ENCODE measurements at regions not wholly inside any gene's neighbourhood (a gene's known extent, or its start where the extent isn't known, plus 50 kb on each side); places are given as distances from the start of the nearest gene placed in this dataset.
"Not testable (repeated sequence)": the region's sequence is repeated elsewhere in the genome, so short reads cannot be mapped to it uniquely, and the experiment has no call there.

DNA sequence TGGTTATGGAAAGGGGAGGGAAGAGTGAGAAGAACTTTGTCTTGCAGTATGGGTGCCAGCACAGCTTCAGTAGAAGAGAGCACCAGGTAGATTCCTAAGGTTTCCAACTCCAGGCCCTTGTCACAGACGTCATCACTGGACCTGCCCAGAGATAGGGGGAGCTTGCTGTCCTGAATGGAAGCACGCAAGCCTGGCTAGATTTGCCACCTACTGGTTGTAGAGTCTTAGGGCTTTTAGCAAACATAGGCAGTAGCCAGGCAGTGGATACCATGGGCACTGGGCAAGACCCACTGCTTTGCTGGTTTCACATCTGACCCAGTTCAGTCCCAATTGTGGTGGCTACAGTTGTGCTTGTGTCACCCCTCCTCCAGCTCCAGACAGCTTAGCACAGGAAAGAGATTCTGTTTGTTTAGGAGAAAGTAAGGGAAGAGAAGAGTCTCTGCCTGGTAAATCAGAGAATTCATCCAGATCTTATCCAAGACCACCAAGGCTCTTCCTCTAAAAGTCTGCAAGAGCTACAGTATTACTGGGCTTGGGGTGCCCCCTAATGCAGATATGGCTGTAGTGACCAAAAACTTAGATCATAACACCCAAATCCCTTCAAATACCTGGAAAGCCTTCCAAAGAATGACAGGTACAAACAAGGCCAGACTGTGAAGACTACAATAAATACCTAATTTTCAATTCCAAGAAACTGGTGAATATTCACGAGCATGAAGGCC, 158.9 kb downstream of the HINT1 start:
- H3K27me3 ChIP-seq (ENCODE audit: insufficient read depth, low read depth) = no peaks in the 10 kb centered on the region
- H3K27ac ChIP-seq = no peak overlapping the region
- H3K9me3 ChIP-seq (ENCODE audit: insufficient read depth, low read depth) = no peaks in the 10 kb centered on the region
- no TSS peak for BruUV-seq (replicated peaks)
- H3K4me3 ChIP-seq = no peak overlapping the region
- H2AFZ ChIP-seq = no peak overlapping the region
- no peak for TF ChIP-seq EZH2 (IDR thresholded peaks at IDR 0.05; ENCODE audit: low read depth)
- TF ChIP-seq, protein P1, sequence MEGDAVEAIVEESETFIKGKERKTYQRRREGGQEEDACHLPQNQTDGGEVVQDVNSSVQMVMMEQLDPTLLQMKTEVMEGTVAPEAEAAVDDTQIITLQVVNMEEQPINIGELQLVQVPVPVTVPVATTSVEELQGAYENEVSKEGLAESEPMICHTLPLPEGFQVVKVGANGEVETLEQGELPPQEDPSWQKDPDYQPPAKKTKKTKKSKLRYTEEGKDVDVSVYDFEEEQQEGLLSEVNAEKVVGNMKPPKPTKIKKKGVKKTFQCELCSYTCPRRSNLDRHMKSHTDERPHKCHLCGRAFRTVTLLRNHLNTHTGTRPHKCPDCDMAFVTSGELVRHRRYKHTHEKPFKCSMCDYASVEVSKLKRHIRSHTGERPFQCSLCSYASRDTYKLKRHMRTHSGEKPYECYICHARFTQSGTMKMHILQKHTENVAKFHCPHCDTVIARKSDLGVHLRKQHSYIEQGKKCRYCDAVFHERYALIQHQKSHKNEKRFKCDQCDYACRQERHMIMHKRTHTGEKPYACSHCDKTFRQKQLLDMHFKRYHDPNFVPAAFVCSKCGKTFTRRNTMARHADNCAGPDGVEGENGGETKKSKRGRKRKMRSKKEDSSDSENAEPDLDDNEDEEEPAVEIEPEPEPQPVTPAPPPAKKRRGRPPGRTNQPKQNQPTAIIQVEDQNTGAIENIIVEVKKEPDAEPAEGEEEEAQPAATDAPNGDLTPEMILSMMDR (conservative IDR thresholded peaks at IDR 0.05) = no peak; the same call in 1 of the 2 replicates
- H3K4me2 ChIP-seq = no peak overlapping the region
- no peaks in the 10 kb centered on the region for H3K36me3 ChIP-seq (ENCODE audit: low read depth)
- ChIA-PET POLR2A (ENCODE audit: unreplicated experiment) (no interaction called here), CTCF (interaction anchor here (0.6 kb wide), 1 partner anchor 255 kb away, joined by 4 read pairs; no protein-coding TSS in a partner anchor)
- intact Hi-C loops (cut with micrococcal nuclease; ENCODE audit: unreplicated experiment) = no loop called here
- no peak for DNase-seq
- H3K4me1 ChIP-seq (replicated peaks; ENCODE audit: insufficient read depth) = no peaks in the 10 kb centered on the region
- H3K79me2 ChIP-seq (ENCODE audit: low read depth) = no peaks in the 10 kb centered on the region
- H4K20me1 ChIP-seq (ENCODE audit: insufficient read depth) = no peaks in the 10 kb centered on the region
- H3K9me2 ChIP-seq (ENCODE audit: insufficient read depth) = no peaks in the 10 kb centered on the region
- H3F3A ChIP-seq (ENCODE audit: insufficient read depth, low read depth) = no peaks in the 10 kb centered on the region

DNA sequence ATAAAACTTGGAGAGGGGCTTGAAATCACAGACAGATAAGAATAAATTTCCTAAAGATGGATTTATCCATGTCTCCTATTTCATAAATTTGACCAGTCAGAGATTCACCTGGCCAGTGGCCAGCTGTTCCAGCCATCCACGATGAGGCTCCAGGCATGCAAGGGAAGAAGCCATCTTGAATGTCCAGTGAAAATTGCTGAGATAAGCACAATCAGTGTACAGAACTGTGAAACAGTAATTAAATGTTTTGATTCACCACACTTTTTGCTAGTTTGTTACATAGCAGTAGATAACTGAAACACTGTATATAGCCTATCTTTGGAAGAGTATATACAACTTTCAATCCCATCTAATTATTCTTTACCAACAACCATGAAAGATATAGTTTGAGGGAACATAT, 163.5 kb downstream of the HINT1 start:
- CTCF ChIA-PET = no interaction called here
- no peaks in the 10 kb centered on the region for H3K79me2 ChIP-seq (ENCODE audit: low read depth)
- H3K27ac ChIP-seq = no peak overlapping the region
- H3K4me1 ChIP-seq (replicated peaks; ENCODE audit: insufficient read depth) = no peaks in the 10 kb centered on the region
- no peaks in the 10 kb centered on the region for H3K36me3 ChIP-seq (ENCODE audit: low read depth)
- POLR2A ChIA-PET (ENCODE audit: unreplicated experiment) = no interaction called here
- no peaks in the 10 kb centered on the region for H3K9me3 ChIP-seq (ENCODE audit: insufficient read depth, low read depth)
- no peaks in the 10 kb centered on the region for H3K27me3 ChIP-seq (ENCODE audit: insufficient read depth, low read depth)
- intact Hi-C loops (cut with micrococcal nuclease; ENCODE audit: unreplicated experiment) = no loop called here
- no peaks in the 10 kb centered on the region for H4K20me1 ChIP-seq (ENCODE audit: insufficient read depth)
- no peak for DNase-seq
- no peak overlapping the region for H3K4me2 ChIP-seq
- no peak overlapping the region for H3K4me3 ChIP-seq
- no peaks in the 10 kb centered on the region for H3F3A ChIP-seq (ENCODE audit: insufficient read depth, low read depth)
- H3K9me2 ChIP-seq (ENCODE audit: insufficient read depth) = no peaks in the 10 kb centered on the region
- no TSS peak for BruUV-seq (replicated peaks)
- TF ChIP-seq, protein P1 (conservative IDR thresholded peaks at IDR 0.05) = no peak
- TF ChIP-seq EZH2 (IDR thresholded peaks at IDR 0.05; ENCODE audit: low read depth) = no peak
- H2AFZ ChIP-seq = no peak overlapping the region

DNA sequence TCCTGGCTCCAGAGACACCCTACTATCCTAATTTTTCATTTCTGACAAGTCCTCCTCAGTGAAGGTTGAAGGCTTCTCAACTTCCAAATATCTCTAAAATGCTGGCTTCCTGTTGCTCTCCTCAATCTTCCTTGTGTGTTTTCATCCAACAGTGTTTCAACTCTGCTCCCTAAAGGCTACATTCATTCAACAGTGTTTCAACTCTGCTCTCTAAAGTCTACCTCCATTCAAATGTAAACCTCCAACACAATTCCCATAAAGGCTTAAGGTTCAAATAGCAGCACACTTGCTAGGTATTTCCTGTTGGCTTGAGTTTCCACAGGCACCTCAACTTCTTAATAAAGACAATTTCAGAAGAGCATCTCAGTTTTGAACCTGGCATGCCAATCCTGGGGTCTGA, 164.8 kb downstream of the HINT1 start:
- no peak overlapping the region for H2AFZ ChIP-seq
- no peak overlapping the region for H3K4me2 ChIP-seq
- ChIA-PET CTCF (no interaction called here), POLR2A (ENCODE audit: unreplicated experiment) (no interaction called here)
- H3K27me3 ChIP-seq (ENCODE audit: insufficient read depth, low read depth) = no peaks in the 10 kb centered on the region
- H3K27ac ChIP-seq = no peak overlapping the region
- no peaks in the 10 kb centered on the region for H3K79me2 ChIP-seq (ENCODE audit: low read depth)
- H3K9me2 ChIP-seq (ENCODE audit: insufficient read depth) = no peaks in the 10 kb centered on the region
- H3K36me3 ChIP-seq (ENCODE audit: low read depth) = no peaks in the 10 kb centered on the region
- H3K4me3 ChIP-seq = no peak overlapping the region
- no peaks in the 10 kb centered on the region for H3K4me1 ChIP-seq (replicated peaks; ENCODE audit: insufficient read depth)
- H3K9me3 ChIP-seq (ENCODE audit: insufficient read depth, low read depth) = no peaks in the 10 kb centered on the region
- TF ChIP-seq, protein P1 (conservative IDR thresholded peaks at IDR 0.05) = no peak
- no peaks in the 10 kb centered on the region for H4K20me1 ChIP-seq (ENCODE audit: insufficient read depth)
- BruUV-seq (replicated peaks) = no TSS peak
- intact Hi-C loops (cut with micrococcal nuclease; ENCODE audit: unreplicated experiment) = no loop called here
- DNase-seq = no peak
- no peaks in the 10 kb centered on the region for H3F3A ChIP-seq (ENCODE audit: insufficient read depth, low read depth)

DNA sequence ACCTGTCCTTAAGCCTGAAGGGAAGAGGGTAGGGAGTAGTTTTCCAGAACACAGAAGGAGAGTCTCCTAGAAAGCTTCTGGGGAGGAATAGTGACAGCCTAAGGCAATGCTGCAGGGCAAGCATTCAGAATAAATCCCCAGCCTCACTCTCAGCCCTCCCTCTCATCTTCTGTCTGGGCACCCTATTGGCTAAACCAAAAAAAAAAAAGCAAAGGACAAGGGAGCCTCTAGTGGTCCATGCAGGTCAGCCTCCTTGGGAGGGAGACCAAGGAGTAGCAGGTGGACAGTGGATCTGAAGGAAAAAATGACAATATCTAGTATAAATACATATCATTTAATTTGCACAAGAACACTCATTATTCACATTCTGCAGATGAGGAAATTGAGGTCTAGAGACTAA, 168.3 kb downstream of the HINT1 start:
- H3F3A ChIP-seq (ENCODE audit: insufficient read depth, low read depth); H3K4me1 ChIP-seq (replicated peaks; ENCODE audit: insufficient read depth); H3K79me2 ChIP-seq (ENCODE audit: low read depth); H3K27ac ChIP-seq; H3K9me3 ChIP-seq (ENCODE audit: insufficient read depth, low read depth); CTCF ChIA-PET; intact Hi-C loops (cut with micrococcal nuclease; ENCODE audit: unreplicated experiment); H3K4me2 ChIP-seq; H3K9me2 ChIP-seq (ENCODE audit: insufficient read depth); H3K4me3 ChIP-seq; H2AFZ ChIP-seq; DNase-seq; BruUV-seq (replicated peaks); H3K36me3 ChIP-seq (ENCODE audit: low read depth); H3K27me3 ChIP-seq (ENCODE audit: insufficient read depth, low read depth); H4K20me1 ChIP-seq (ENCODE audit: insufficient read depth): not testable (repeated sequence)
- POLR2A ChIA-PET (ENCODE audit: unreplicated experiment) = interaction anchor here (0.7 kb wide), 1 partner anchor 1206 kb away, joined by 14 read pairs; no protein-coding TSS in a partner anchor
